H1 (cell line): ENCODE measurements at regions not wholly inside any gene's neighbourhood (a gene's known extent, or its start where the extent isn't known, plus 50 kb on each side); places are given as distances from the start of the nearest gene placed in this dataset.

Source experiments
- CTCF ChIA-PET: fragments of 300-600 bp; sonication (Branson Sonifier 250); formaldehyde crosslinking; loops from one replicate; lab custom pipeline; 2021; ENCODE audit not compliant: partially characterized antibody; lab: Charles Lee
- POLR2A ChIA-PET: fragments of 300-600 bp; sonication (Branson Sonifier 250); formaldehyde crosslinking; loops from one replicate; lab custom pipeline; 2021; ENCODE audit warnings: inconsistent platforms; ENCODE audit not compliant: partially characterized antibody; lab: Charles Lee
- DNase-seq, 2 experiments: peaks; one replicate each; pipeline versions ENCODE4 v3.0.0 to v3.0.0-alpha.2; 2010 to 2022; ENCODE audit warnings: low spot score in 2 of 2, low read depth in 1 of 2, mixed read lengths in 1 of 2
- FAIRE-seq: peaks from 2 replicates; lab custom pipeline; 2011; peaks lifted over from hg19 to GRCh38; lab: Jason Lieb, UNC
- H2AFZ ChIP-seq: 2 replicates; pipeline ENCODE4 v1.8.1; 2012; ENCODE audit warnings: low read length, inconsistent platforms
- H2AK5ac ChIP-seq: 2 replicates; pipeline ENCODE4 v1.6.1; 2013; ENCODE audit warnings: low read depth, low read length
- H2BK120ac ChIP-seq: replicated peaks from 2 replicates; pipeline ENCODE3; 2013; ENCODE audit warnings: low read depth, low read length, inconsistent platforms
- H2BK12ac ChIP-seq: 2 replicates; pipeline ENCODE4 v1.6.1; 2013; ENCODE audit warnings: low read depth, low read length
- H2BK15ac ChIP-seq: 2 replicates; pipeline ENCODE4 v1.6.1; 2013; ENCODE audit warnings: low read length
- H2BK20ac ChIP-seq: 2 replicates; pipeline ENCODE4 v1.6.1; 2013; ENCODE audit warnings: low read length
- H2BK5ac ChIP-seq: 2 replicates; pipeline ENCODE4 v1.6.1; 2013; ENCODE audit warnings: low read depth, low read length
- H3K14ac ChIP-seq: 2 replicates; pipeline ENCODE4 v1.6.1; 2013; ENCODE audit warnings: inconsistent platforms; ENCODE audit not compliant: insufficient read length
- H3K18ac ChIP-seq: 2 replicates; pipeline ENCODE4 v1.6.1; 2013; ENCODE audit warnings: low read length; ENCODE audit errors: extremely low read depth
- H3K23ac ChIP-seq: 2 replicates; pipeline ENCODE4 v1.6.1; 2013; ENCODE audit warnings: inconsistent platforms; ENCODE audit not compliant: insufficient read length
- H3K23me2 ChIP-seq: 2 replicates; pipeline ENCODE4 v1.6.1; 2013; ENCODE audit warnings: low read depth, low read length
- H3K27ac ChIP-seq: 2 replicates; pipeline ENCODE4 v1.6.1; 2011; ENCODE audit warnings: low read depth, low read length, inconsistent platforms
- H3K27me3 ChIP-seq, 4 experiments: replicated peaks in 1 of 4; 1 replicate in 1 of 4; 2 replicates in 3 of 4; pipeline versions ENCODE4 v1.6.1 to v1.8.1; 2011 to 2013; ENCODE audit warnings: low read length in 3 of 4, mild to moderate bottlenecking in 3 of 4, inconsistent platforms in 2 of 4, mixed read lengths in 2 of 4, moderate library complexity in 1 of 4; ENCODE audit not compliant: control insufficient read depth in 3 of 4, insufficient read depth in 3 of 4; ENCODE audit errors: extremely low read depth in 1 of 4
- H3K36me3 ChIP-seq, 4 experiments: 2 replicates each; pipeline versions ENCODE4 v1.6.1 to v1.8.1; 2011 to 2013; ENCODE audit warnings: mild to moderate bottlenecking in 4 of 4, low read length in 3 of 4, moderate library complexity in 2 of 4, control low read depth in 1 of 4, inconsistent platforms in 1 of 4; ENCODE audit not compliant: insufficient read depth in 4 of 4, control insufficient read depth in 2 of 4
- H3K4ac ChIP-seq: replicated peaks from 2 replicates; pipeline ENCODE3; 2013; ENCODE audit warnings: low read length, low read depth, mixed read lengths, inconsistent platforms; ENCODE audit not compliant: insufficient read length
- H3K4me1 ChIP-seq, 4 experiments: replicated peaks in 1 of 4; 1 replicate in 1 of 4; 2 replicates in 3 of 4; pipeline versions ENCODE4 v1.6.1 to v1.8.1; 2011 to 2013; ENCODE audit warnings: low read length in 3 of 4, inconsistent platforms in 2 of 4, mixed read lengths in 1 of 4; ENCODE audit not compliant: insufficient read depth in 4 of 4, control insufficient read depth in 3 of 4
- H3K4me2 ChIP-seq, 2 experiments: 2 replicates each; pipeline versions ENCODE4 v1.6.1 to v1.8.1; 2011 to 2013; ENCODE audit warnings: low read depth in 2 of 2, low read length in 2 of 2, control low read depth in 1 of 2, inconsistent platforms in 1 of 2, mild to moderate bottlenecking in 1 of 2; ENCODE audit not compliant: insufficient read depth in 1 of 2
- H3K4me3 ChIP-seq, 4 experiments: fragments of 200-600, 300-600 bp in 1 of 4; sonication (generic), shearing (Covaris generic), sonication (Bioruptor Twin) in 1 of 4; 2 replicates each; pipeline versions ENCODE4 v1.5.1 to v1.8.1; 2011 to 2016; ENCODE audit warnings: low read length in 4 of 4, low read depth in 3 of 4, control low read depth in 2 of 4, inconsistent platforms in 2 of 4, mild to moderate bottlenecking in 2 of 4, mixed read lengths in 1 of 4, moderate library complexity in 1 of 4; ENCODE audit not compliant: insufficient read depth in 2 of 4; ENCODE audit errors: extremely low read depth in 1 of 4
- H3K56ac ChIP-seq: replicated peaks from 2 replicates; pipeline ENCODE3; 2013; ENCODE audit warnings: low read depth, mild to moderate bottlenecking, mixed read lengths, low read length, inconsistent platforms; ENCODE audit not compliant: insufficient read length
- H3K79me1 ChIP-seq: 2 replicates; pipeline ENCODE4 v1.6.1; 2013; ENCODE audit warnings: low read depth, low read length, control low read depth
- H3K79me2 ChIP-seq, 2 experiments: 2 replicates each; pipeline versions ENCODE4 v1.6.1 to v1.8.1; 2012 to 2013; ENCODE audit warnings: low read length in 2 of 2, mild to moderate bottlenecking in 2 of 2, inconsistent platforms in 1 of 2; ENCODE audit not compliant: insufficient read depth in 2 of 2, control insufficient read depth in 1 of 2
- H3K9ac ChIP-seq, 4 experiments: replicated peaks in 1 of 4; 1 replicate in 1 of 4; 2 replicates in 3 of 4; pipeline versions ENCODE4 v1.6.1 to v1.8.1; 2011 to 2013; ENCODE audit warnings: low read depth in 3 of 4, low read length in 3 of 4, control low read depth in 2 of 4, mild to moderate bottlenecking in 2 of 4, moderate library complexity in 2 of 4, inconsistent platforms in 1 of 4; ENCODE audit errors: extremely low read depth in 1 of 4
- H3K9me3 ChIP-seq, 2 experiments: 2 replicates each; pipeline versions ENCODE4 v1.6.1 to v1.8.1; 2012 to 2013; ENCODE audit warnings: mild to moderate bottlenecking in 2 of 2, moderate library complexity in 2 of 2, control low read depth in 1 of 2, inconsistent platforms in 1 of 2, low read depth in 1 of 2, low read length in 1 of 2, mixed read lengths in 1 of 2; ENCODE audit not compliant: insufficient read depth in 2 of 2
- H4K20me1 ChIP-seq, 2 experiments: replicated peaks in 1 of 2; 2 replicates each; pipeline versions ENCODE3 to v1.8.1; 2011 to 2013; ENCODE audit warnings: inconsistent platforms in 2 of 2, low read length in 2 of 2, mild to moderate bottlenecking in 1 of 2; ENCODE audit not compliant: insufficient read depth in 2 of 2, control insufficient read depth in 1 of 2
- H4K5ac ChIP-seq: 2 replicates; pipeline ENCODE4 v1.6.1; 2013; ENCODE audit warnings: low read length, low read depth, mixed read lengths, inconsistent platforms; ENCODE audit not compliant: insufficient read length
- H4K8ac ChIP-seq: 2 replicates; pipeline ENCODE4 v1.8.0; 2013; ENCODE audit warnings: mild to moderate bottlenecking, moderate library complexity, low read length, inconsistent platforms; ENCODE audit not compliant: insufficient read depth; ENCODE audit errors: extremely low read depth
- H4K91ac ChIP-seq: replicated peaks from 2 replicates; pipeline ENCODE3; 2013; ENCODE audit warnings: low read length, mixed read lengths, inconsistent platforms; ENCODE audit not compliant: insufficient read length
- CBX8 ChIP-seq: fragments of 300-800, 300-1000 bp; sonication (generic); IDR thresholded peaks from 2 replicates; pipeline ENCODE4 v1.7.1; 2016; ENCODE audit warnings: low read depth, low read length, borderline replicate concordance
- CHD2 ChIP-seq: IDR thresholded peaks from 2 replicates; pipeline ENCODE4 v1.6.1; 2012; ENCODE audit warnings: low read length, improper control_type of control experiment
- CREB1 ChIP-seq: IDR thresholded peaks from 2 replicates; pipeline ENCODE4 v1.6.1; 2012; ENCODE audit warnings: inconsistent platforms
- CTBP2 ChIP-seq: IDR thresholded peaks from 2 replicates; pipeline ENCODE4 v1.7.0; 2011; ENCODE audit warnings: borderline replicate concordance, mild to moderate bottlenecking, moderate library complexity, mixed read lengths, low read length; ENCODE audit not compliant: insufficient read depth, insufficient read length
- KDM5A ChIP-seq: fragments of 200-600 bp; IDR thresholded peaks from 2 replicates; pipeline ENCODE4 v1.7.1; 2012; ENCODE audit warnings: mild to moderate bottlenecking, low read length, inconsistent platforms, mixed read lengths
- NANOG ChIP-seq: IDR thresholded peaks from 2 replicates; pipeline ENCODE4 v1.6.1; 2011; ENCODE audit warnings: low read length, low read depth, mild to moderate bottlenecking, inconsistent platforms; ENCODE audit not compliant: insufficient read depth, poor library complexity, severe bottlenecking
- POU5F1 ChIP-seq: IDR thresholded peaks from 2 replicates; pipeline ENCODE4 v1.6.1; 2011; ENCODE audit warnings: low read depth, mild to moderate bottlenecking, low read length, moderate library complexity
- RNF2 ChIP-seq: fragments of 200-900, 300-1000 bp; sonication (generic); IDR thresholded peaks from 2 replicates; pipeline ENCODE4 v1.7.1; 2016; ENCODE audit warnings: borderline replicate concordance, low read depth, mild to moderate bottlenecking, antibody characterized with exemption, low read length; ENCODE audit not compliant: poor library complexity, severe bottlenecking; ENCODE audit errors: missing control alignments
- SP4 ChIP-seq: IDR thresholded peaks from 2 replicates; pipeline ENCODE4 v1.6.1; 2012; ENCODE audit warnings: low read length, inconsistent platforms
- TAF7 ChIP-seq: optimal IDR thresholded peaks from 2 replicates; pipeline ENCODE3; 2011; ENCODE audit warnings: low read depth, mild to moderate bottlenecking, inconsistent platforms, low read length, moderate library complexity, borderline replicate concordance
- TBP ChIP-seq: IDR thresholded peaks from 2 replicates; pipeline ENCODE4 v1.6.1; 2011; ENCODE audit warnings: low read depth, low read length, improper control_type of control experiment
- WGBS, 2 experiments: shearing (Covaris generic) in 1 of 2; methylation state at CpG; one replicate each; pipeline versions ENCODE4 v1.1.6 to v1.1.7; 2013 to 2015; ENCODE audit warnings: low lambda C conversion rate in 2 of 2, mixed read lengths in 2 of 2, inconsistent platforms in 1 of 2, low coverage in 1 of 2, missing lambda C conversion rate in 1 of 2; ENCODE audit not compliant: insufficient replicate concordance in 2 of 2, insufficient coverage in 1 of 2, insufficient read length in 1 of 2; ENCODE audit errors: extremely low coverage in 1 of 2, missing lambda C conversion rate in 1 of 2; 5-methylcytosine and 5-hydroxymethylcytosine counted together
- TF ChIP-seq, protein P1 (sequence below): IDR thresholded peaks from 2 replicates; pipeline ENCODE4 v1.6.1; 2011; ENCODE audit warnings: low read length, improper control_type of control experiment

DNA sequence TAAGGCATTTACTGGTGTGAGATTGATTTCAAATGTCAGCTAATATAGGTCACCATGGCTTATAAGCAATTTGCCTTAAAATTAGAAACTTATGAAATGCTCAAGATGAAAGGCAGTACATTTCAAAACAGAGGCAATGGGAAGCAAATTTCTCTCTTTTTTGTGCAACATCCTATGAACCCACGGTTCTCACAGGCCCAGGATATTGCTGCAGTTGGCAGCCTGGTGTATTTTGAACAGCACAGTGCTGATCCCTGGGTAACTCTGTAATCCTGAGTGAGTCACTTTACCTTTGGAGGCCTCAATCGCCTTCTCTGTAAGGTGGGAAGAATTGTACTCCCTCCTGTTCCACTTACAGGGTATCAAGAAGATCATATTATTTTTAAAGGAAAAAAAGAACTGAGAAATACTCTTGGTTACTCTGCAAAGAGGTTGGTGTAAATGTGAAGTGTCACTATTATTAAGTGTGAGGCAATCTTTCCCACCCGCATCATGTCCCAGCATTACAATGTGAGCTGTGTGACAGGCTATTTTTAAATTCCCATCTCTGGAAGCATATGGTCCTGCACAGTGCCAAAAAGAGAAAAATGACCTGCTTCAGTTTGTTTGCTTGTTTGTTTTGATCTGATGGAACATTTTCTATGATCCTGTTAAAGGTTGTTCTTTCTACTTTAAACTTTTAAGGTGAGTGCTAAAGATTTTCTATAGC lies 190.1 kb upstream of the LPP start:
- Histone ChIP-seq H3K79me2 (no peaks in the 10 kb centered on the region), H4K20me1 (no peaks in the 10 kb centered on the region), H2AFZ (no peak overlapping the region), H3K27me3 (no peaks in the 10 kb centered on the region), H3K36me3 (no peaks in the 10 kb centered on the region), H3K9me3 (no peaks in the 10 kb centered on the region), H2BK15ac (no peak overlapping the region), H3K4ac (no peak overlapping the region), H2BK20ac (no peak overlapping the region), H4K91ac (no peak overlapping the region), H4K5ac (no peak overlapping the region), H3K79me1 (no peaks in the 10 kb centered on the region), H2BK12ac (no peak overlapping the region), H3K56ac (no peak overlapping the region), H3K27ac (no peak overlapping the region), H3K23me2 (no peaks in the 10 kb centered on the region), H3K14ac (no peak overlapping the region), H3K23ac (no peak overlapping the region), H2BK5ac (no peak overlapping the region), H3K4me3 (no peak overlapping the region), H3K9ac (no peak overlapping the region), H3K4me2 (no peak overlapping the region), H2AK5ac (no peak overlapping the region), H4K8ac (no peak overlapping the region), H3K18ac (no peak overlapping the region), H3K4me1 (peaks cover 0 to 3% (median under 1%) of the 10 kb centered on the region in 4 experiments; a peak in 1 of 7 replicates), H2BK120ac (no peak overlapping the region)
- DNase-seq (no peak), FAIRE-seq (no peak)
- ChIA-PET POLR2A (no interaction called here), CTCF (interaction anchor here (0.8 to 1.5 kb wide), 2 partner anchors 28 to 224 kb away, joined by 4 read pairs; no protein-coding TSS in a partner anchor)
- WGBS, 2 experiments: 86% methylated on average over 3 of the region's 3 CpGs; no CpG with 5 or more reads in 1 of the 2 experiments
- no peak for TF ChIP-seq NANOG
- no peak for TF ChIP-seq CBX8
- no peak for TF ChIP-seq CREB1
- TF ChIP-seq CTBP2: no peak
- no peak for TF ChIP-seq RNF2
- TF ChIP-seq, protein P1, sequence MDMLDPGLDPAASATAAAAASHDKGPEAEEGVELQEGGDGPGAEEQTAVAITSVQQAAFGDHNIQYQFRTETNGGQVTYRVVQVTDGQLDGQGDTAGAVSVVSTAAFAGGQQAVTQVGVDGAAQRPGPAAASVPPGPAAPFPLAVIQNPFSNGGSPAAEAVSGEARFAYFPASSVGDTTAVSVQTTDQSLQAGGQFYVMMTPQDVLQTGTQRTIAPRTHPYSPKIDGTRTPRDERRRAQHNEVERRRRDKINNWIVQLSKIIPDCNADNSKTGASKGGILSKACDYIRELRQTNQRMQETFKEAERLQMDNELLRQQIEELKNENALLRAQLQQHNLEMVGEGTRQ: no peak
- no peak for TF ChIP-seq TAF7
- TF ChIP-seq POU5F1: no peak
- TF ChIP-seq CHD2: no peak
- no peak for TF ChIP-seq SP4
- TF ChIP-seq KDM5A: no peak
- TF ChIP-seq TBP: no peak
